RPMI7951 (cell line): ENCODE measurements at regions not wholly inside any gene's neighbourhood (a gene's known extent, or its start where the extent isn't known, plus 50 kb on each side); places are given as distances from the start of the nearest gene placed in this dataset.

Source experiments
- DNase-seq: peaks from one replicate; pipeline ENCODE4 v3.0.0-alpha.2; 2012; ENCODE audit warnings: low read depth

DNA sequence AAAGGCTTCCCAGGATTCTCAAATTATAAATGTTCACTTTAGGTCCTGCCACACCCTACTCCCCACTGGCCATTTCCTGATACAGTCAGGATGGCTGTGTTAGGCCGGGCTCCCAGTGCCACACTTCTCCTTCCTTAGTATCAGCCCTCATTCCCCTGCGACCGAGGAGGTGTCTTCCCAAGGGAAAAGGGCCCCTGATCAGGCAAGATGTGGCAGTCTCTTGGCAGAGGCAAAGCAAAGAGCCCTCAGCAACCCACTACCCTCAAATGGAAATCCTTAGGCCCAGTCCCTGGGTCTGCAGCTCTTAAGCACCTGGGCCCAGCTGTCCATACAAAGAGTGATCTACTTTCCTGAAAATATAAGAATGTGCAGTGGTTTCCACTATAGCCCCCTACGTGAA is 96.5 kb upstream of the VASH1 start:
- no peak for DNase-seq

GRCh38 chr14:76666746-76667145 is 94.5 kb upstream of the VASH1 start:
- no peak for DNase-seq

GRCh38 chr14:76669770-76670169 is 91.5 kb upstream of the VASH1 start:
- DNase-seq = no peak

GRCh38 chr14:76672123-76672522 is 89.1 kb upstream of the VASH1 start:
- DNase-seq = no peak

DNA sequence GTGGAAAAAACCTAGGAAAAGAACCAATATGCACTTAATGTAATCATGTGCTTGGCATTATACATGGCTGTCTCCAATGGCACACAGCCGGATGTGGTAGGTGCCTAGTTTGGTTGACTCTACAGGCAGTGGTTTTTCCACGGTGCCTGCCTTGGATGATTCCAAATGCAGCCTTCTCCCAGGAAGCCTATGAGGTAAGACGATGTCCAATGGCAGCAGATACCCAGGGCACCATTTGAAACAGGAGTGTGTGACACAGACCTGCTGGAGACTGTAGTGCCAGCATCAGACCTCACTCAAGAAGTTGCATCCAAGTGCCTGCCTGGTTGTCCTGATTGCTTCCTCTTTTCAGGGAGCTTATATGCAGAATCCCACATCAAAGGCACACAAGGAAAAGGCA is 88.0 kb upstream of the VASH1 start:
- no peak for DNase-seq

DNA sequence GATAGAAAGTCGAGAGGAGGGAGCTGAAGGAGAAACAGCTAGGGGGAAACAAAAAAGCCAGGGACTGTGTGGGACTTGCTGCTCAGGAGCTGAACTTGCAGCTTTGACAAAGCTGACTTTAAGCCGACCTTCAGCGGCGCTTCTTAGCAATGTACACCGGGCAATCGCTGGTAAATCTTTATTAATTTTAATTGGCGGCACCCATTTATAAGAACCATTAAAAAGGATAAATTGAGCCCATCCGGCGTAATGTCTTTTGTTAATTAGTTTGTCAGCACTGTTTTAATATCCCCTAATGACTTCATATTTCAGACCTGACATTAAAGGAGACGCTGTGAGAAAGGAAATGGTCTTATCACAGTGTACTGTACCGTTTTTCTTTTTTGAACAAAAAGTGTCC is 86.2 kb upstream of the VASH1 start:
- DNase-seq = no peak

- DNase-seq = no peak
Measured at GRCh38 chr14:76676539-76676938, 84.7 kb upstream of the VASH1 start.

DNA sequence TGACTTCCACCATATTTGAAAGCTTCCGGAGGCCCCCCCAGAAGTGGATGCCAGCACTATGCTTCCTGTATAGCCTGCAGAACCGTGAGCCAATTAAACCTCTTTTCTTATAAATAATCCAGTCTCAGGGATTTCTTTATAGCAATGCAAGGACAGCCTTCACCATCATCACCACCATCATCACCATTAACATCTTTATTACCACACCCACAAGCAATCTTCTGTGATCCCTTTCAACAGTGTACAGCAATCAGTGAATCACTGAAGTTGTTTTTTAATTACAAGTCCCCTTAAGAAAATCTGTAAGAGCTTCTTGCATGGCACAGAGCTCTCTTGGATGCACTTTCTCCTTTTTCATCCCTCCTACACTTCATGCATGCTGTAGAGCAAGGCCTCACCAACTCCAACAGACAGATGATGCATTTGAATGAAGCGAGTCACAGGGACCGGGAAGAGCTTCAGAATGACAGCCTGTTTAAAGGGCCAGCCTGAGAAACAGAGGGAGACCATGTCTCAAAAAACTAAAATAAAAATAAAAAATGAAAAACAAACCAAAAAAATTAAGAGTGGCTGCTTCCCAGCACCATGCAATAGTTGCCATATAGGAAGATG is 83.6 kb upstream of the VASH1 start:
- DNase-seq = no peak

GRCh38 chr14:76678244-76678800 is 82.9 kb upstream of the VASH1 start:
- no peak for DNase-seq

DNA sequence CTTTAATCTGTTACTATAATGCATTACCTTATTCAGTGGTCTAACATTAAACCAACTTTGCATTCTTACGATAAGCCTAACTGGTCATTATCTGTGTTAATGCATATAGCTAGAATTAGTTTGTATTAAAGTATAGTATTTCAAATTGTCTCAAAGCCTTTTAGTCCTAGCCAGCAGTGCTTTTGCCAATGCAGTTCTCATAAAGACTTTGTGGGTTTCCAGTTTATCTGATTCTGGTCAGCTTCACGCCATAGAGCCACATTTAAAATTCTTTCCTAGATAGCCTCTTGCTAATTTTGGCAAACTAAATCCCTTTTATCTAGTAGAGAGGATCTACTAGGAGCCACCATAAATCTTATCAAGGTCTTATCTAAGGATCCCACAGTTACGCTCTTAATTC is 78.9 kb upstream of the VASH1 start:
- DNase-seq = no peak

GRCh38 chr14:76686646-76687045 is 74.6 kb upstream of the VASH1 start:
- no peak for DNase-seq

GRCh38 chr14:76687611-76688382 is 73.5 kb upstream of the VASH1 start:
- no peak for DNase-seq

DNA sequence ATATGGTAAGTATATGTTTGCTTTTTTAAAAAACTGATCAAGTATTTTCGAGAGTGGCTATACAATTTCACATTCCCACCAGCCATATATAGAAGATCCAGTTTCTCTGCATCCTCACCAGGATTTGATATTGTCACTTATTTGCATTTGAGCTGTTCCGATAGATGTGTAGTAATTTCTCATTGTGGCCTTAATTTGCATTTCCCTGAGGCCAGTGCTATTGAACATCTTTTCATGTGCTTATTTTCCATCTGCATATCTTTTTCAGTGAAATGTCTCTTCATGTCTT is 72.9 kb upstream of the VASH1 start:
- no peak for DNase-seq

DNA sequence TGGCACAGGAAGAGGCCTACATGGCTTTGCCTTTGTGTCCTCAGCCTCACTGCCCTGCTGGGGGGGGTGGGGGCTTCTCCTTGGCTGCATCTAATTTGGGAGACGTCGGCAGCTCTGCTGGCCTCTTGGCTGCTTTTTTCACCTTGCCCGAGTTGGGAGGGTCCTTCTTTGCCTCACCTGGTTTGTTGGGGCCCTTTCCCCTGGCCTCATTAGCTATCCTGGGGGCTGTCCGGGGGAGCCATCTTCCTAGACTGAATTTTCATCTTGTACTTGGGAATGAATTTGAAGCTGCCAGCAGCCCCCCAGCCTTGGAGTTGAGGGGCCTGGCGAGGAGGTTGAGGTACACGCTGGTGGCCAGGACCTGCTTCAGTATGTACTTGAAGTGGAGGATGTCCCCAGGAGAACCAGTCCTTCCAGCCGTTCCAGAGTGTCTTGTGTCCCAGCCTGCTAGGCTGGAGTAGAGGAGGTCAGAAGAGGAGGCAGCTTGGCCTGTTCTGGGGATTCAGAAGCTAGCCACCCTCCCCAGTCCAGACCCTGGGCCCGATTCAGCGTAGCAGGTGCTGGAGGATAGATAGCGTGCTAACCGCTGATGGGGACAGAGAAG is 70.7 kb upstream of the VASH1 start:
- no peak for DNase-seq

DNA sequence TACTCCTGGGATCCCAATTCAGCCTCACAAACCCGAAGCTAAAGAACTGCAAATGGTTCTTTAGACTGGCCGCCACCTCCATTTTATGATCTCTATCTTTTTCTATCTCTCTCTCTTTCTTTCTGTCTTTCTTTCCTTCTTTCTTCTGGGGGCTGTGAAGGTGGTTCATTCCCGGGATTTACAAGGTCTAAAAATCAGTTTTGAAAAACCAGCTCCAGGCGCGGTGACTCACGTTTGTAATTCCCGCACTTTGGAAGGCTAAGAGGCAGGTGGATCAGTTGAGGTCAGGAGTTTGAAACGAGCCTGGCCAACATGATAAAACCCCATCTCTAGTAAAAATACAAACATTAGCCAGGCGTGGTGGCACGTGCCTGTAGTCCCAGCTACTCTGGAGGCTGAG is 67.2 kb upstream of the VASH1 start:
- DNase-seq = no peak

GRCh38 chr14:76695263-76695920 is 65.9 kb upstream of the VASH1 start:
- DNase-seq = no peak

GRCh38 chr14:76696361-76696760 is 64.9 kb upstream of the VASH1 start:
- DNase-seq = no peak

GRCh38 chr14:76696791-76697190 is 64.5 kb upstream of the VASH1 start:
- DNase-seq = no peak

GRCh38 chr14:76697246-76697905 is 63.9 kb upstream of the VASH1 start:
- DNase-seq = no peak

DNA sequence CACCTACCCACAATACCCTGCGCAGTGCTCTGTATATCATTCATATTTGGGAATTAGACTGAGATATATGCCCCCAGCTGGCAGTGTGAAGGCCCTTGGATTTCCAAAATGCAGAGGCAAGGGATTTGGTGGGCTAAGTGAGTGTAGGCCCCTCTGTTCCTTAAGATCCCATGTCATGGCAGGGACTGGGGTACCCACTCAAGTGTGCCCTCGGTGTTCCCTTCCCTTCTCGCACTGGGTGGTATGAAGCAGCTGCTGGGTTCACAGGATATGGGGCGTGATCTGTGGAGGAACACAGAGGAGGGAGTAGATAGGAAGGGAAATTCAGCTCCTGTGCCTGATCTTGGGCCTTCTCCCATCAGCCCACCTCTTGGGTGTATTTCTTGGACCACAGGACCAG is 63.1 kb upstream of the VASH1 start:
- no peak for DNase-seq

DNA sequence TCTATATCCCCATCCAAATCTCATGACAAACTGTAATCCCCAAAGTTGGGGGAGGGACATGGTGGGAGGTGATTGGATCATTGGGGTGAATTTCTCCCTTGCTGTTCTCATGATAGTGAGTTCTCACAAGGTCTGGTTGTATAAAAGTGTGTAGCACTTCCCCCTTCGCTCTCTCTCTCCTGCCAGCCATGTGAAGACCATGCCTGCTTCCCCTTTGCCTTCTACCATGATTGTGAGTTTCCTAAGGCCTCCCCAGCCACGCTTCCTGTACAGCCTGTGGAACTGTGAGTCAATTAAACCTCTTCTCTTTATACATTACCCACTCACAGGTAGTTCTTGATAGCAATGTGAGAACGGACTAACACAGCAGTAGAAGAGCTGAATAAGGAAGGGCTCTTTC is 62.6 kb upstream of the VASH1 start:
- no peak for DNase-seq
